HG03045 (cell line): ENCODE measurements at regions not wholly inside any gene's neighbourhood (a gene's known extent, or its start where the extent isn't known, plus 50 kb on each side); places are given as distances from the start of the nearest gene placed in this dataset.
"Not testable (repeated sequence)": the region's sequence is repeated elsewhere in the genome, so short reads cannot be mapped to it uniquely, and the experiment has no call there.

Experiments
- ATAC-seq: cut with Tn5 transposase; IDR thresholded peaks from one replicate; pipeline ENCODE4 v1.9.1; 2021; ENCODE audit warnings: mild to moderate bottlenecking, moderate library complexity; ENCODE audit not compliant: unreplicated experiment

GRCh38 chr4:58075724-58076123 is 965.5 kb upstream of the IGFBP7 start:
- ATAC-seq = no peak

GRCh38 chr4:58074382-58074781 is 964.2 kb upstream of the IGFBP7 start:
- ATAC-seq = no peak

- ATAC-seq = no peak
Measured at GRCh38 chr4:58070726-58071125, 960.5 kb upstream of the IGFBP7 start.

- no peak for ATAC-seq
Measured at GRCh38 chr4:58064653-58065052, 954.5 kb upstream of the IGFBP7 start.

GRCh38 chr4:58063404-58064160 is 953.4 kb upstream of the IGFBP7 start:
- ATAC-seq = no peak

- ATAC-seq = no peak
Measured at GRCh38 chr4:58061967-58062366, 951.8 kb upstream of the IGFBP7 start.

GRCh38 chr4:58050439-58050838 is 940.3 kb upstream of the IGFBP7 start:
- ATAC-seq = no peak

- ATAC-seq = no peak
Measured at GRCh38 chr4:58048491-58048890, 938.3 kb upstream of the IGFBP7 start.

- no peak for ATAC-seq
Measured at GRCh38 chr4:58042176-58042575, 932.0 kb upstream of the IGFBP7 start.

- ATAC-seq = no peak
Measured at GRCh38 chr4:57993944-57994343, 883.8 kb upstream of the IGFBP7 start.

GRCh38 chr4:57989430-57989829 is 879.2 kb upstream of the IGFBP7 start:
- ATAC-seq = no peak

GRCh38 chr4:57985161-57985560 is 875.0 kb upstream of the IGFBP7 start:
- no peak for ATAC-seq

GRCh38 chr4:57981123-57981522 is 870.9 kb upstream of the IGFBP7 start:
- ATAC-seq = no peak

- ATAC-seq = no peak
Measured at GRCh38 chr4:57974821-57975220, 864.6 kb upstream of the IGFBP7 start.

- ATAC-seq = no peak
Measured at GRCh38 chr4:57973819-57974218, 863.6 kb upstream of the IGFBP7 start.

- no peak for ATAC-seq
Measured at GRCh38 chr4:57971261-57971660, 861.1 kb upstream of the IGFBP7 start.

- no peak for ATAC-seq
Measured at GRCh38 chr4:57966987-57967760, 857.0 kb upstream of the IGFBP7 start.

GRCh38 chr4:57965431-57965830 is 855.2 kb upstream of the IGFBP7 start:
- ATAC-seq = not testable (repeated sequence)

- no peak for ATAC-seq
Measured at GRCh38 chr4:57945298-57945697, 835.1 kb upstream of the IGFBP7 start.

GRCh38 chr4:57943682-57944081 is 833.5 kb upstream of the IGFBP7 start:
- no peak for ATAC-seq

GRCh38 chr4:57937326-57937725 is 827.1 kb upstream of the IGFBP7 start:
- ATAC-seq = not testable (repeated sequence)

- no peak for ATAC-seq
Measured at GRCh38 chr4:57926311-57926710, 816.1 kb upstream of the IGFBP7 start.
